SU-DHL-6 (cell line): ENCODE measurements at regions not wholly inside any gene's neighbourhood (a gene's known extent, or its start where the extent isn't known, plus 50 kb on each side); places are given as distances from the start of the nearest gene placed in this dataset.

Experiments used
- EZH2phosphoT487 ChIP-seq: fragments of 200-600 bp; sonication (generic), shearing (Covaris generic); conservative IDR thresholded peaks from 2 replicates; pipeline ENCODE4 v1.6.1; 2018; ENCODE audit warnings: mild to moderate bottlenecking, antibody characterized with exemption, low read length, moderate library complexity, mixed read lengths
- TF ChIP-seq, protein P1 (sequence below): fragments of 200-600 bp; sonication (generic); IDR thresholded peaks from one replicate; pipeline ENCODE4 v1.5.1; 2017; ENCODE audit warnings: antibody characterized with exemption, mild to moderate bottlenecking, low read length, moderate library complexity; ENCODE audit not compliant: insufficient read depth, poor library complexity, severe bottlenecking

DNA sequence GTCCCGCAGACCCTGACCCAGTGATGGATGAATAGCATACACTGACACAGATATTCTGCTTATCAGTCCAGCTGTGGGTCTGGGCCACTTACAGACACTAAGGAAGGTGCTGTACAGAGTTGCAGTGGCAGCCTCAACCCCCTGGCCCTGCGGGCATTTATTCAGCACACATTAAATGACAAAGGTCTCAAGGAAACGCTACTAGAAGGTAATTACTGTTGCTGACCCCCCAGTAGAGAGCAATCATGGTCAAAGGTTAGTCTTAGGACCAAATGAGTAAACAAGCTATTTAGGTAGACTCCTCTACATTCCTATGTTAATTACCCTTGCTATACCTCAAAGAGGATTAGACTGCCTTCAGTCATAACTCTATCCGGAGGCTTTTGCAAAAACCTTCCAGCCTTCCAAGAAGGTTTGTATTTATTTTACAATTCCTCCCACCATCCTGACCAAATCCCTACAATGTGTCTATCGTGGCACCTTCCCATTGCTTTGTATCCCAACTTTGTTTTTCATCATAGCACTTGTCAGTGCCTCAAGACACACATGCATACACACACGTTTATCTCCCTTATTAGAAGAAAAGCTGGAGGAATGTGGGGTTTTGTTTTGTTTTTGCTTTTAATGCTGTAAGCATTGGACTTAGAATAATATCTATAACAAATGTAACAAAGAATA is 227.9 kb downstream of the PYDC2 start:
- TF ChIP-seq, protein P1, sequence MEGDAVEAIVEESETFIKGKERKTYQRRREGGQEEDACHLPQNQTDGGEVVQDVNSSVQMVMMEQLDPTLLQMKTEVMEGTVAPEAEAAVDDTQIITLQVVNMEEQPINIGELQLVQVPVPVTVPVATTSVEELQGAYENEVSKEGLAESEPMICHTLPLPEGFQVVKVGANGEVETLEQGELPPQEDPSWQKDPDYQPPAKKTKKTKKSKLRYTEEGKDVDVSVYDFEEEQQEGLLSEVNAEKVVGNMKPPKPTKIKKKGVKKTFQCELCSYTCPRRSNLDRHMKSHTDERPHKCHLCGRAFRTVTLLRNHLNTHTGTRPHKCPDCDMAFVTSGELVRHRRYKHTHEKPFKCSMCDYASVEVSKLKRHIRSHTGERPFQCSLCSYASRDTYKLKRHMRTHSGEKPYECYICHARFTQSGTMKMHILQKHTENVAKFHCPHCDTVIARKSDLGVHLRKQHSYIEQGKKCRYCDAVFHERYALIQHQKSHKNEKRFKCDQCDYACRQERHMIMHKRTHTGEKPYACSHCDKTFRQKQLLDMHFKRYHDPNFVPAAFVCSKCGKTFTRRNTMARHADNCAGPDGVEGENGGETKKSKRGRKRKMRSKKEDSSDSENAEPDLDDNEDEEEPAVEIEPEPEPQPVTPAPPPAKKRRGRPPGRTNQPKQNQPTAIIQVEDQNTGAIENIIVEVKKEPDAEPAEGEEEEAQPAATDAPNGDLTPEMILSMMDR, result no peak
- TF ChIP-seq EZH2phosphoT487, result no peak
